ENCODE measurements at regions not wholly inside any gene's neighbourhood (a gene's known extent, or its start where the extent isn't known, plus 50 kb on each side); places are given as distances from the start of the nearest gene placed in this dataset.

DNA sequence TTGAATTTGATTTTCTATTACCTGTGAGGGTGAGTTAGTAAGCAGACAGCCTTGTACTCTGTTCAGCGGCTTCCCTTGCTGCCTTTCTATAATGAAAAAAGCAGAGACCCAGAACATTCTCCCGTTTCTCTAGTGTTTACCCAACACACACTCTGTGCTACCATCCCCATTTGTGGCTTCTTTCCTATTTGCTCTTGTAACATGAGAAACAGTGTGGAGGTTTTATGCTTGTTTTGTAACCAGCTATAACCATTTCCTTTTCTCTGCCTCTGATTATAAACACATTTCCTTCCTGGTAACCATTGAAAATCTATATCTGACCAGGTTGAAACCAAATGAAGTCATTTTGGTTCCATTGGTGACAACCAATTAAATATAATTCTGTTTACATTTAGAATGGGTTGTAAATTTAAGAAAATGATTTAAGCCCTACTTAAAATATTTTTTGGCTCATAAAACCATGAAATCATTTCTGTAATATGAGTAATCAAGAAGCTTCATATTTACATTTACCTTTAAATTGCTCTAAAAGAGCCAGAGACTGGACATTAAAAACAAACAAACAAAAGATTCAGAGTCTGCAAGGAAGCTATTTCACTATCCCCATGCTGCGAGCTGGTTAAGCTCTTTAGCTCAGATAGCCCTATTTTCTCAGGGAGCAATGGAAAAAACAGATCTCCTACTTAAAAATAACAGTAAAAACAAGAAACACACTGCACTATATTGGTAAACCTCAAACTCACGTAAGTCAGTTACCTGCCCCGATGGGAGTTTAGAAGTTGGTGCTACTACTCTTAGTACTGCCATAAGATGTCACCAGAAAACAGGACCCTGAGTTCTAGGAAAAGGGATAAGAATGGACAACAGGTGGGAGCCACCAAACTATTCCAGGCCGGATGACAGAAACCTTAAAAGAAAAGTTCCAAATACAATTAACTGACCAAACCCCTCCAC, 206.5 kb upstream of the EEA1 start:
- DNase-seq: peak in 1 of 5 donors; percentile 10

DNA sequence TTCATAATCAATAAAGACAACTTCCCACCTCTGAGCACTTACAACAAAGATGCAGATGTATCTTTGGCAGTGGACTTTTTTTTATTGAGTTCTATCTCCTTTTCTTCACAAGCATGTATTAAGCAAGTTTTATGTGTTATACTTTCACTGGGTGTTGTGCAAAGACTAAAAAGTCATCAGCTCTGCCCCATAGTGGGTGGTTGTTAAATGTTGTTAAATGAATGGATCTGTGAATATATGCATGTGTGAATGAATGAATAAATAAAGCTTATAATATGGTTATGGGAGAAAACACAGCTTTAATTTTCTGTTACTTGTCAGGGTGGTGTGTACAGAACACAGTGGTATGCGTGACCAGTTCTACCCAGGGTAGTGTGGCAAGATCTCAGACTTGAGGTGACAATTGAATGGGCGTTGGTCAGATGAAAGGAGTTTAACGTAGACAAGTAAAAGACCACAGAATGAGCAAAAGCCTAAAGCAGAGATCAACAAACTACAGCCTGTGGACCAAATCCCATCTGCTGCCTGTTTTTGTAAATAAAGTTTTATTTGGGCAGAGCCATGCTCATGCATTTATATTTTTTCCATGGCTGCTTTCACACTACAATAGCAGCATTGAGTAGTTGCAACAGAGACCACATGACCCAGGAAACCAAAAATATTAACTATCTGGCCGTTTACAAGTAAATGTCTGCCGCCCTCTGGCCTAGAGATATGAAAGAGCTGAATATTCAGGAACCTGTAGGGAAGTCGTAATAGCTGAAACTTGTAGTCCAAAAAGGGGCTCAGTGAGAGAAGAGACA, 207.4 kb upstream of the EEA1 start:
- DNase-seq: no peak

DNA sequence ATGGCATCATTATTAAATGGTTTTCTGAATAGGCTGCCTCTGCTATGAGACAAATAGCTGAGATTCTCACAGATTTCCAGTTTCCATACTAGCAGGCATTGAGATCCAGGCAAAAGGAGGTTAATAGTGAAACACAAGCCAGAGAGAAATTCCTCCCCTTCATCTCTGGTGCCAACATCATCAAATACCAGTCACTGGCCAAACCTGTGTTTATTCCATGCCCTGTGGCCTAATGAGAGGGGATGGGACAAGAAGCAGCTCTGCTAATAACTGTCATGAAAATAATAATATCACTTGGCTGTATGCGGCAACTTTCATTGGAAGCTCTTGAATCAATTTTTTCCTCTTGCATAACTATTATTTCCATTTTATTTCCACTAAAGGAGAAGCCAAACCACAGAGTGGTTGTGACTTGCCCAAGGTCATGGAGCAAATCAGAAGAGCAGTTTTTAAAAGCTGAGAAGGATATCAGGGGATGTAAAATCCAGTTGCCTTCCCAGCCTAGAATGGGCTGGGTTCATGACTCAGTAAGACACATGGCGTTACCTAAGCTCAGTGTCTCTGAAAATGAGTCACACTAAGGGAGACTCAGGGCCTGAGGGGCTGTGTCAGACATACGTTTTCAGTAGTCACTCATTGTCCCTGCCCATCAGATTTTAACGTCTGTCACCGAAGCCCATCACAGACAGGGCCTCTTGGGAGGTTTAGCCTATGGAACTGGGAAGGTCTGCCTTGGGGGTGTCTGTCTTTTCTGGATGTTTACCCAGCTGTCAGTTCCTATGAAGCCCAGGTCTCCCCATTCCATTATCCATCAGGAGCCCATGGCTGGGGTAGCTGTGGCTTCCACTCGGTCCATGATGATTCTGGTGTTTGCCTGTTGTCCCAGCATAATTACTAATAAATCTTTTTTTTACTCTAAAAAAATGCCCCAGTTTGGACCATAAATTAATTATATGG, 208.8 kb upstream of the EEA1 start:
- no peak for DNase-seq

DNA sequence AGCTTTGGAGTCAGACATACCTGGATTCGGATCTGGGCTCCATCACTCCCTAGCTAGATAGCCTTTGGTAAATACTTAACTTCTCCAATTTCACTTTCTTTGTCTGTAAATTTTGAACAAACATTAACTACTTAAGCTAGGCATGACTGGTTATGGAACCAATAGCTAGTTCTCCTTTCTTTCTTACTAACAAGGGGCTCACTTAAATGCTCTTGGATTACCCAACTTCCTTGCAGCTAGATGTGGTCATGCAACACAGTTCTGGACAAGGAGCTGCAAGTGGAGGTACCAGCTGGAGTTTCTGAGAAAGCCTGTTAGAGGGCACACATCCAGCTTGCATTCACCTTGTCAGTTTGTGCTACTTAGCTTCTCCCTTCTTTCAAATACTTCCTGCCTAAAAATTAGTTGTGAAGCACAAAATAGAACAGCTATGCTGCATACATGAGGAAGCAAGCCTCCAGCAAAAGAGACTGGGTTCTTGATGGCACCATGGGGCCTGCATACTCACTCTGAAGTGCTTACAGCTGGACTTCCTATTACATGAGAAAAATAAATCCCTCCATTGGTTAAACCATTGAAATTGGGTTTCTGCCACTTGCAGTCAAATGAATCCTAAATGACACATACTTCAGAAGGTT, 210.1 kb upstream of the EEA1 start:
- DNase-seq: no peak

DNA sequence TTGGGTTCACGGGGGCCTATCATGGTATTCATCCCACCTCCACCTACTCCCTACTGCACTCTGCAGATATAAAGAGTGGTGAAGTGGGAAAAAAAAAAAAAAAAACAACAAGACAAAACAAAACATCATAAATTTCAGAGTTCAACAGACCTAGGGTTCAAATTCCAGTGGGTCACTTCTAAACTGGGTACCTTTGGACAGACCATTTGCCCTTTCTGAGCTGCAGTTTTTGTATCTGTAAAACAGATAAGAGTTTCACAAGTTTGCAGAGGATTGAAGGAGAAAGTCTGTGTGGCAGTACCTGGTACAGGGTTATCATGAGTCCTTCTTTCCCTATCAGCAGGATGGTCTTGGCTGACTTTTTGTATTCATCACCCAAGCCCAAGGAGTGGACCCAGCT, 211.2 kb upstream of the EEA1 start:
- DNase-seq: no peak

DNA sequence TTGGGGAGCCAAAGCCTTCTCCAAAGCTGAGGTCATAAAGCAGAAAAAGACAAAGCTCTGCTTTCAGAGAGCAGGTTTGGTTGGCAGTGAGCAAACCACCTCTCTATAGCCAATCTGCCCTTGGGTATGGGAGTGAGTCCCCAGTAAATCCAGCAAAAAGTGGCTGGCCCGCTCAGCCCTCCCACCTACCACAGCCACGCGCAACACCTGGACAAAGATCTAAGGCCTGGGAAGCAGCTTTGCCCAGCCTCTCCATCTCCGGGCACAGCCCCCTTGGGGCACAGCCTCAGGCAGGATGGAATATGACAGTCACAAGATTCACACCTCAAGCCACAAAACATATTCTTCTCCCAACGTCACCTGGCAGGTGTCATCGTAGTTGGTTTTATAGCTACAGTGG, 211.7 kb upstream of the EEA1 start:
- no peak for DNase-seq

DNA sequence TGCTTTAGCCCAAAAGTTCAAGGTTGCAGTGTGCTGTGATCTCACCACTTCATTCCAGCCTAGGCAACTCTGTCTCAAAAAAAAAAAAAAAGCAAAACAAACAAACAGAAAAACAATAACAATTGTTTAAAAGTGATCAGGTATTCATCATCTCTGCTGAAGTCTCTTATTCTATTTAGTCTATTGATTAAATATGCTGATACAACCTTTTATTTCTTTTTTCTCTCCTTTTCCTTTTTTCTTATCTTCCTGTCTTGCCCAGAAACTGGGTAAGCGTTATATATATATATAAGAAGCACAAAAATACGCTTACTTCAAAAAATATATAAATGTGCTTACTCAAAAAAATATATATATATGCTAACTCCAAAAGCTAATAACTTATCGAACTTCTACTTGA, 213.8 kb upstream of the EEA1 start:
- DNase-seq: no peak

DNA sequence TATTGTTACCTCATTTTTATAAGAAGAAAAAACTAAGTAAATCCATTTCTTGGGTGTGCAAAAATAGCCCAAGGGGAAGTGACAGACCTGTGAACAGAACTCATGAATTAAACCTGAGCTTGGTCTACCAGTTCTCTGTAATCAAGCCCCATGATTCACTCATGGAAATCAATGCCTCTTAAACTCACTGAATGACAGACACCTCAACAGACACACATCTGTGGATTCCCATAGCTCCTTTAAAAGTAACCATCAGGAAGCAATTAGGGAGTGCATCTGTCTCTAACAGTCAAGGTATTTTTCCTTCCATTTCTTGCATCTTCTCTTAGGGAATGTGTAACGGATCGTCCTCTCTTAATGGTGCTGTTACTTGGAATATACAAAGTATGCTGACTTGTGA, 215.0 kb upstream of the EEA1 start:
- no peak for DNase-seq

DNA sequence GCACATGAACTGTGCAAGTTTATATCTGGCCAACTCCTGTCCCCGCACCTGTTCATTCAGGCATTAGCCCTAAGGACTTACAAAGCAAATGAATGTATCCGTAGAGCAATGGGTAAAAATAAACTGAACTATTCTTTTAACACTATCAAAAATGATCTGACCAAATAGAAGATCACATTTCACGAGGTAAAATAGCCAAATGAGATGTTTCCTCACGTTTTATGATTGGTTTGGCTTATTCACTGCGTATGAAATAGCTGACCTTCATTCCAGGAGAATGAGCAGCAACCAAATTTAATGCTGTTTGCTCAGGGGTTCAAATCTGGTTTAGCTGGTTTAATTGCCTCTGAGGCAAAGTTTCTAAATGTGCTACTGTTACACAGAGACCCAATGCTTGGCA, 216.0 kb upstream of the EEA1 start:
- no peak for DNase-seq

DNA sequence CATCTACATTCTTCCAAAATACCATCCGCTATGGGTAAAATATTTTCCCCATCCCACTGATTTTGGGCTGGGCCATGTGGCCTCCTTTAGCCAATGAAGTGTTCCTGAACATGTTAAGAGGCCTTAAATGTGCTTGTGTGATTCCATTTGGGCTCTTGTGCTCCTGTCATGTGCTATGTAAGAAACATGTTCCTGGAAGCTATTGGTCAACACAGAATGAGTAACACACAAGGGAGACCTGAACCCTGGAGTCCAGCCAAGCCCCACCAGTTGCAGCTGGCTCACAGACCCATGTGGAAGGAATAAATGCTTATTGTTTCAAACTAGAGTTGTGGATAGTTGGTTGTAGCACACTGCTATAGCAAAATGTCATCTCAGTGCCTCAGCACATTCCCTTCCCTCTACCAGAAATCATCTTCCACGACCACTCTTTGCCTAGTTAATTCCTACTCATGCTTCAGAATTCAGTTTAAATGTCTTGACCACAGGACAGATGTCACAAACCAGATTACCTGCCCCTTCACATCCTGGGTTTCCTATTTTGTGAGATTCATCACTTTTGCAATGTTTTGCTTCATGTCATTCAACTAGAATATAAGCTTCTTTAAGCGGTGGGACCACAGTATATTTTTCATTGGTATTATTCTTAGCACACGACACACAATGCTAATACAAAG, 217.3 kb upstream of the EEA1 start:
- no peak for DNase-seq

DNA sequence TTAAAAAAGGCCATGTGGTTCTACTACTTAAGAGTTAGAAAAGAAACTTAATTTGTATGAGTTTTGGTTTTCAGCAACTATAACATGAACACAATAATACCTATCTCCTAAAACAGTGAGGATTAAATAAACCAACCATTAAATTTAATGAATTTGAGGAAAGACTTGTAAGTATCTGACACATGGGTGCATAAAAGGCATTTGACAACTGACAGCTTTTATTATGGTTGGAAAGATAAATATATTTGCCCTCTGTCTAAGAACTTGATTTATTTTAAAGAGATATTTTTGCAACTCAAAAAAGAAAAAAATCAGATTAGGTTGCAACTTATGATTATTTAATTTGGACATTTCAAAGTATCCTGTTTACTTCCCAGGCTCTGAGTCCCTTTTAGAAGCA, 217.9 kb upstream of the EEA1 start:
- no peak for DNase-seq

DNA sequence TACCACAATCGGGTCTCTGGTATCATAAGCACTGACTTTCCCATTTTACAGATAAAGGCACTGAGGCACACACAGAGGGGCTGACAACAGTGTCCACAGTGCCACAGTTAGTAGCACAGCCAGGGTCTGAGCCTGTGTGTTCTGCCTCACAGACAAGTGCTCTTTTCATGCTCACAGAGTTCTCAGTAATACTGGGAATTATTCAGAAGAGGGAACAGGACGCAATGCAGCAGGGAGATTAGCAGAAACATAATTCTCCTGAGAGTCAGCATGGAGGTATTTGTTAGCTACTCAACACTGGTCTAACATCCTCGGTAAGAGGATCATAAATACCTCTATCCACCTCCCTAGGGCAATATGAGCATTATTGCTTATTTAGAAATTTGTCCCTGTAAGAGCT, 219.3 kb upstream of the EEA1 start:
- no peak for DNase-seq

DNA sequence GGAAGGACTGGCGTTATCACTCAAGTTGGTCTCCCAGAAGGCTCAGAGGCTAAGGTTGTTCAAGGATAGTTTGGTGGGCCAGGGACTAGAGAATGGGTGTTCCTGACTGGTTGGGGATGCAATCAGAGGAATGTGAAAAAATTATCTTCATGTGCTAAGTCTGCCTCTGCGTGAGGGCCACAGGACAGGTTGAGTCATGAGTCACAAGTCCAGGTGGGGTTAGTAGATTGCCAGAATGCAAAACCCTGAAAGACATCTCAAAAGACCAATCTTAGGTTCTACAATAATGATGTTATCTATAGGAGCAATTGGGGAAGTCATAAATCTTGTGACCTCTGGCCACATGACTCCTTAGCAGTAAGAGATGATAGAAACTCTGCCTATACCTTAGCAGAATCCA, 220.1 kb upstream of the EEA1 start:
- DNase-seq: no peak

DNA sequence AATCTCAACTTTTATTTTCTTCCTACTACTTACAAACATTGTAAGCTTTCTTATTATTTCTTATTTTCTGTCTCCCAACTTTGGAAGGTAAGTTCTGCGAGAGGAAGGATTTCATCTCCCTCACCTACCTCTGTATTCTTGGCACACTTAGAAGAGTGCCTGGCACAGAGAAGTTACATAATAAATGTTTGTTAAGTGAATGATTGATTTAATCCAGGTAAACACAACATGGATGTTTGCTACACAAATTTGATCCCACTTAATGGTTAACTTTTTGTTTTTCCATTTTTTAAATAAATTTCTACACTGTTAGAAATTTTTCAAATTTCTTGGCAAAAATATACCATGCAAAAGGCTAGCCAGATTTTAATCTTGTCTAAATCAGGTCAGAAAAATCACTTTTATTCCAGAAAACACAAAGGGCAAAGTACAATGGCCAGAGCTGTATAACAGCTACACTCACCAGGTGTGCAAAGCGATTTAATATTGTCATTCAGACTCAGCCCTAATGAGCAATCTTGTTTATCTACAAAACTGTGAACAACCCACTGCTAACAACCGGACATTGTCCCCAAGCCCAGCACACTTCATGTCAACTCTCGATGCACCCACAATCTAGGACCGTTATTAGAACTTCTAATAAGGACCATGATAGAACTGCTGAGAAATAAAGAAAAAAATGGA, 222.1 kb upstream of the EEA1 start:
- DNase-seq: no peak

DNA sequence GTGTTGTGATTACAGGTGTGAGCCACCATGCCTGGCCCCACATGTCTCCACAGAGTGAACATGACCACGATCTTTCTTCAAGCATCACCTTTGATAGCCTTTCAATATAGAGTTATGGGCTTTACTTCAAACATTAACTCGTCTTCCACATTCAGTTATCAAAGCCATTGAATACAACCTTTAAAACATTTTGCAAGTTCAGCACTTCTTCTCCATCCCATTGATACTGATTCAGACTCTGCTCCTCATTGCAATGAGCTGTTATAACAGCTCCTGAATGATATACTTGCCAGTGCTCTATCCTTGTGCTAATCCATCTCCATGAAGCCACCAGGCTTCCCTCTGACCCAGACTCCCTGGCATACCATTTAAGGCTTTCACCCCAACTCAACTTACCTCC, 223.5 kb upstream of the EEA1 start:
- no peak for DNase-seq

DNA sequence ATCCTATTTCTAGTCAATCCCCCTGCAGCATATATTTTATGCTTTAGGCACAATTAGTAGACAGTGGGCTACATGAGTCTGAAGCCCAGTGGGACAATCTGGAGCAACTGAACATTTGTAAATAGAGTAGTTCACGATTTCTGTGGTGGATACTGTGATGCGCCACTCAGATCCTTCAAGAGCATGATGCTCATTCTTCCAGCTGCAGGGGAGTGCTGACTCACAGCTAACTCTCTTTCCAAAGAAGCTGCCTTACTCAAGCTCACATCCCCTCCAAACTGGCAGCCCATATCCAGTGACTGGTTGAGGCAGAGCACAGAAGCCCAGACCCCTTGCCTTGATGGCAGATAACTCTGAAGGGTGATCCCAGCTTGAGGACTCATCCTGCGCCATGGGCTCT, 224.2 kb upstream of the EEA1 start:
- no peak for DNase-seq

DNA sequence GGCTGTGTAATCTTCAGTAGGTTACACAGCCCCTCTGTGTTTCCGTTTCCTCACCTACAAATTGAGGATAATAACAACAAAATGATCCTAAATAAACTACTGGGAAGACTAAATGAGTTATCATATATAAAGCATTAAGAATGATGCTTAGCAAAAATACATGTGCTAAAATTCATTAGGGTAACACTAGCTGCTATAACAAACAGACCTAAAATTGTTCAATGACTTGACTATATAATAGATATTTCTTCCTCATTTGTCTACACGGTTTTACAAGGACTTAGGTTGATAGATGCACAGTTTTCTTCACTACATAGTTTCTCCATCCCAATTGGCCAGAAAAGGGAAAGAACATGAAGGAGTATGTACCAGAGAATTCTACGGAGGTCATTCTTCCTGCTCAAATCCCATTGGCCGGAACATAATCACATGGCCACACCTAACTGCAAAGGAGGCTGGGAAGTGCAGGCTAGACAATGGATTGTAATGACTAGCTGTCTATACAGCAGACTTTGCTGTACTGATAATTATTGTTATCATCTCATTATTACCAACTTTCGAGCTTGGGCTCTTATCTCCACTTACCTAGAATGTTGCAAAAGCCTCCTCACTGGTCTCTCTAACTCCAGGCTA, 223.5 kb upstream of the NUDT4 start:
- no peak for DNase-seq

DNA sequence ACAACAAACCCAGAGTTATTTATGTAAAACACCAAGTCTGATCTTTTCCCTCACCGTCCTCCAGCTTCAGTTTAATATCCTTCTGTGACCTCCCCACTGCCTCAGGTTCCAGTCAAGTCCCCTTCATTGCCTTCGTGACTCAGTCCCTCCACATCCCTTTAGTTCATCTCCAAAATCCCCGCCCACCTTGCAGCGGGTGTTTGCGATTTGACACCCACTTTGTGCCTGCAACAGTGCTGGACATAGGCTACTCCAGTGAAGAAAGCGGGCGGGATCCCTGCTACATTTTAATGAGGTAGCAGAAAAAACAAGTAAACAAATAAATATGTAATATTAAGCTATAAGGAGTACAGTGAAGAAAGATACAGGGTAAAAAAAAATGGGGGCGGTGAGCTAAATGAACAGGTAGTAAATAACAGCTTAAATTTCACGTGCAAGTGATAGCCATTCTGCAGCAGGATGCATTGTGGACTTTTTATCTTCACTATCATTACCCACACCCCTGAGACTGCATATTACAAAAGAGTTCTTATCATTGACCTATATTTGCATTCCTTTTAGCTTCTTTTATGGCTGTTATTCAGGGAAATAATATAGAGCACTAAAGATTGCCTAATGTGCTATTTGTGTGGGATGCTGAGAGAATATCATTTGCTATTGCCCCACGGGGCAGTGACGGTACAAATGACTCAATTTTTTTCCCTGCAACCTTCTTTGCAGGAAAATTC, 222.8 kb upstream of the NUDT4 start:
- no peak for DNase-seq

DNA sequence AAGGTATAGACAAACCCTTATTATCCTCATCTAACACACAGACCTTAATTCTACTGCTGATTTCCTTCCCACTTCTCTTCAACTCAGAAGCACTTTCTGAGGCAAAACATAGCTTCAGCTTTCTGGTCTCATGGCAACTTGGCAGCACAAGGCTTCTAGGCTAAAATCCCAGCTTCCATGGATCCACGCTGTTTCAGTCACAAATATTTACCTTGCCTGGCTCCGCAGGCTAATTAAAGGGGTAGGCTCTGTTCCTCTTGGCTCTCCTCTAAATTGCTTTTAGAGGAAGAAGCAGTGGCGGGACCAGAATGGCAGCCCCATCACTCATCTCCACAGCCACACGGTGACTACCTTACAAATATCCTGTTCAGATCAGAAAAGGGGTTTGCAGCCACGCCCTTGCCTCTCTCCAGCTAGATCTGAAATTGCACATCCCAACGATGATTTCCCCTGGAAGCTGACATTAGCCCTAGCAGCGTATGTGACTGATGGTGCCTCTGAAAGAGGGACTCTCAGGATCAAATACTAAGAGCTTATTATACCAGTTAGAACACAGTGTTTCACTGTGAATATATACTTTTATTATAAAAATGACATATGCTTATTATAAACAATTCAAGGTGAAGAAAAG, 221.5 kb upstream of the NUDT4 start:
- no peak for DNase-seq

Data from T-helper 1 cell (primary cell).